HCT116 (cell line): ENCODE measurements at regions not wholly inside any gene's neighbourhood (a gene's known extent, or its start where the extent isn't known, plus 50 kb on each side); places are given as distances from the start of the nearest gene placed in this dataset.

Source experiments
- ATAC-seq: fragments of 200-7000 bp; cut with Tn5 transposase; 2 replicates; pipeline ENCODE4 v1.9.1; 2020; ENCODE audit warnings: mild to moderate bottlenecking, moderate library complexity
- BruUV-seq: library from RNA; stranded (reverse); fragments of 400-500 nt; replicated peaks from 2 replicates; lab custom pipeline; 2021; lab: Mats Ljungman, UMichigan
- CTCF ChIA-PET: fragments of 300-600 bp; sonication (Branson Sonifier 250); formaldehyde crosslinking; loops from one replicate; lab custom pipeline; 2021; ENCODE audit warnings: antibody characterized with exemption; lab: Charles Lee
- POLR2A ChIA-PET: fragments of 300-600, 350-600 bp; sonication (Branson Sonifier 250); formaldehyde crosslinking; loops from one replicate; lab custom pipeline; 2021; ENCODE audit warnings: antibody characterized with exemption; lab: Charles Lee
- RAD21 ChIA-PET, 2 experiments: fragments of 300-600 bp; sonication (Branson Sonifier 250); formaldehyde crosslinking; loops; one replicate each; lab custom pipeline; 2023; ENCODE audit warnings: low total read pairs in 2 of 2; ENCODE audit not compliant: uncharacterized antibody in 2 of 2, unreplicated experiment in 2 of 2, low non-redundant PET in 1 of 2; lab: Charles Lee
- DNase-seq: peaks from one replicate; pipeline ENCODE4 v3.0.0-alpha.2; 2010; ENCODE audit warnings: low read depth, low spot score
- H2AFZ ChIP-seq: fragments of 200-600 bp; shearing (Covaris generic), sonication (generic); 2 replicates; pipeline ENCODE4 v1.6.1; 2017; ENCODE audit warnings: low read depth, mixed run types, mixed read lengths, antibody characterized with exemption, low read length; ENCODE audit not compliant: poor library complexity, severe bottlenecking
- H3K27ac ChIP-seq: 2 replicates; pipeline ENCODE4 v1.5.1; 2012; ENCODE audit warnings: low read depth, low read length
- H3K27me3 ChIP-seq: fragments of 200-600 bp; sonication (generic); 2 replicates; pipeline ENCODE4 v1.6.1; 2016; ENCODE audit warnings: mixed run types, low read length, mixed read lengths; ENCODE audit not compliant: insufficient read depth
- H3K36me3 ChIP-seq, 2 experiments: fragments of 200-500 bp in 1 of 2; fragments of 200-600 bp in 1 of 2; sonication (Bioruptor generic) in 1 of 2; sonication (generic) in 1 of 2; 2 replicates each; pipeline versions ENCODE4 v1.5.1 to v1.6.1; 2014 to 2016; ENCODE audit warnings: low read length in 2 of 2, inconsistent platforms in 1 of 2, mixed read lengths in 1 of 2, mixed run types in 1 of 2; ENCODE audit not compliant: insufficient read depth in 2 of 2, control insufficient read depth in 1 of 2
- H3K4me1 ChIP-seq, 2 experiments: fragments of 200-600 bp in 1 of 2; sonication (generic) in 1 of 2; 2 replicates each; pipeline versions ENCODE4 v1.5.1 to v1.6.1; 2012 to 2017; ENCODE audit warnings: low read length in 2 of 2, inconsistent platforms in 1 of 2, mild to moderate bottlenecking in 1 of 2, mixed read lengths in 1 of 2, mixed run types in 1 of 2, moderate library complexity in 1 of 2; ENCODE audit not compliant: insufficient read depth in 2 of 2, control insufficient read depth in 1 of 2
- H3K4me2 ChIP-seq: fragments of 200-600 bp; sonication (generic); 2 replicates; pipeline ENCODE4 v1.6.1; 2017; ENCODE audit warnings: mixed run types, low read length, mixed read lengths
- H3K4me3 ChIP-seq, 2 experiments: fragments of 200-600 bp in 1 of 2; sonication (generic) in 1 of 2; replicated peaks in 1 of 2; 2 replicates each; pipeline ENCODE4 v1.5.1; 2011 to 2016; ENCODE audit warnings: low read length in 2 of 2, control low read depth in 1 of 2, low read depth in 1 of 2, mild to moderate bottlenecking in 1 of 2, mixed read lengths in 1 of 2, mixed run types in 1 of 2
- H3K79me2 ChIP-seq: fragments of 200-600 bp; sonication (generic); 2 replicates; pipeline ENCODE4 v1.6.1; 2017; ENCODE audit warnings: mild to moderate bottlenecking, mixed run types, low read length, moderate library complexity, mixed read lengths; ENCODE audit not compliant: insufficient read depth
- H3K9ac ChIP-seq: fragments of 200-600 bp; sonication (generic); 2 replicates; pipeline ENCODE4 v1.6.1; 2016; ENCODE audit warnings: low read length, mixed read lengths
- H3K9me2 ChIP-seq: fragments of 200-600 bp; sonication (generic), shearing (Covaris generic); 2 replicates; pipeline ENCODE4 v1.6.1; 2017; ENCODE audit warnings: mixed run types, mild to moderate bottlenecking, moderate library complexity; ENCODE audit not compliant: insufficient read depth
- H3K9me3 ChIP-seq, 2 experiments: fragments of 200-500 bp in 1 of 2; fragments of 200-600 bp in 1 of 2; sonication (Bioruptor generic) in 1 of 2; sonication (generic) in 1 of 2; 2 replicates each; pipeline ENCODE4 v1.6.1; 2014 to 2017; ENCODE audit warnings: low read length in 2 of 2, mixed read lengths in 2 of 2, inconsistent platforms in 1 of 2, low read depth in 1 of 2, mild to moderate bottlenecking in 1 of 2, mixed run types in 1 of 2, moderate library complexity in 1 of 2; ENCODE audit not compliant: control insufficient read depth in 1 of 2, insufficient read depth in 1 of 2
- H4K20me1 ChIP-seq: fragments of 200-600 bp; sonication (generic), shearing (Covaris generic); 2 replicates; pipeline ENCODE4 v1.6.1; 2017; ENCODE audit warnings: mixed run types, mild to moderate bottlenecking, moderate library complexity; ENCODE audit not compliant: insufficient read depth
- CBX3 ChIP-seq: IDR thresholded peaks from 2 replicates; pipeline ENCODE4 v1.6.1; 2012; ENCODE audit warnings: low read depth
- CTCF ChIP-seq, 3 experiments: fragments of 200-600 bp in 1 of 3; sonication (generic) in 1 of 3; IDR thresholded peaks in 2 of 3; conservative IDR thresholded peaks in 1 of 3; 2 replicates each; pipeline ENCODE4 v1.5.1; 2012 to 2017; ENCODE audit warnings: low read depth in 2 of 3, low read length in 2 of 3, antibody characterized with exemption in 1 of 3, borderline replicate concordance in 1 of 3, control low read depth in 1 of 3, mild to moderate bottlenecking in 1 of 3, mixed read lengths in 1 of 3, mixed run types in 1 of 3, moderate library complexity in 1 of 3; ENCODE audit not compliant: insufficient read depth in 1 of 3
- FOSL1 ChIP-seq: IDR thresholded peaks from 2 replicates; pipeline ENCODE4 v1.6.1; 2012; ENCODE audit warnings: low read depth
- JUND ChIP-seq: IDR thresholded peaks from 2 replicates; pipeline ENCODE4 v1.6.1; 2012
- SP1 ChIP-seq: IDR thresholded peaks from 2 replicates; pipeline ENCODE4 v1.6.1; 2012; ENCODE audit warnings: low read depth
- YY1 ChIP-seq: IDR thresholded peaks from 2 replicates; pipeline ENCODE4 v1.6.1; 2011; ENCODE audit warnings: low read length, low read depth, moderate library complexity, mild to moderate bottlenecking; ENCODE audit not compliant: insufficient replicate concordance; ENCODE audit errors: extremely low read depth
- ZNF274 ChIP-seq: fragments of 200-500 bp; sonication (Bioruptor generic); IDR thresholded peaks from 2 replicates; pipeline ENCODE4 v1.6.1; 2014; ENCODE audit warnings: mild to moderate bottlenecking, low read depth, low read length, inconsistent platforms
- intact Hi-C: fragments of 100-400 bp; cut with micrococcal nuclease; formaldehyde crosslinking; loops from 2 replicates; pipeline ENCODE4 v1.10.0; 2022

- Histone ChIP-seq H3K9me3 (no peaks in the 10 kb centered on the region), H3K27me3 (no peaks in the 10 kb centered on the region), H3K9me2 (no peaks in the 10 kb centered on the region), H4K20me1 (no peaks in the 10 kb centered on the region), H3K4me1 (no peaks in the 10 kb centered on the region), H3K79me2 (no peaks in the 10 kb centered on the region), H3K27ac (no peak overlapping the region), H3K4me2 (no peak overlapping the region), H3K4me3 (no peak overlapping the region), H3K9ac (no peak overlapping the region), H2AFZ (no peak overlapping the region), H3K36me3 (no peaks in the 10 kb centered on the region)
- no peak for TF ChIP-seq SP1
- TF ChIP-seq ZNF274 = no peak
- no peak for DNase-seq
- ChIA-PET POLR2A (no interaction called here), CTCF (no interaction called here), RAD21 (no interaction called here)
- intact Hi-C loops = no loop called here
- no TSS peak for BruUV-seq
- ATAC-seq = no peak
These were observed 82.5 kb downstream of the SOX2 start for GRCh38 chr3:181794011-181794790.

- no peak for ATAC-seq
These were observed 84.9 kb downstream of the SOX2 start for GRCh38 chr3:181796641-181797040.

More at GRCh38 chr3:181796641-181797040, 84.9 kb downstream of the SOX2 start:
- ChIA-PET POLR2A (no interaction called here), RAD21 (no interaction called here), CTCF (no interaction called here)
- TF ChIP-seq FOSL1 (no peak), CTCF (IDR thresholded peaks at IDR 0.05 in 2 of 3, conservative IDR thresholded peaks at IDR 0.05 in 1 of 3; ENCODE audit: borderline replicate concordance in 1 of 3, insufficient read depth in 1 of 3, low read depth in 2 of 3, low read length in 2 of 3) (no peak), JUND (no peak), CBX3 (no peak), YY1 (no peak)
- no peak overlapping the region for H2AFZ ChIP-seq
- H3K9ac ChIP-seq = no peak overlapping the region
- no peaks in the 10 kb centered on the region for H3K4me1 ChIP-seq
- H3K79me2 ChIP-seq = no peaks in the 10 kb centered on the region
- BruUV-seq = no TSS peak
- H3K4me3 ChIP-seq = no peak overlapping the region
- H3K4me2 ChIP-seq = no peak overlapping the region
- intact Hi-C loops = no loop called here
- H3K9me3 ChIP-seq = no peaks in the 10 kb centered on the region
- no peak overlapping the region for H3K27ac ChIP-seq
- H3K27me3 ChIP-seq = no peaks in the 10 kb centered on the region
- no peak for DNase-seq
- H4K20me1 ChIP-seq = no peaks in the 10 kb centered on the region
- no peaks in the 10 kb centered on the region for H3K36me3 ChIP-seq
- H3K9me2 ChIP-seq = no peaks in the 10 kb centered on the region
